GM23248 (cell line): ENCODE measurements at regions not wholly inside any gene's neighbourhood (a gene's known extent, or its start where the extent isn't known, plus 50 kb on each side); places are given as distances from the start of the nearest gene placed in this dataset.

Source experiments
- EZH2 ChIP-seq: fragments of 200-600 bp; sonication (generic); IDR thresholded peaks from 2 replicates; pipeline ENCODE4 v1.6.1; 2018; ENCODE audit warnings: antibody characterized with exemption, mild to moderate bottlenecking; ENCODE audit not compliant: insufficient read depth, poor library complexity, severe bottlenecking
- EZH2phosphoT487 ChIP-seq: fragments of 200-600 bp; sonication (generic); IDR thresholded peaks from 2 replicates; pipeline ENCODE4 v1.6.1; 2018; ENCODE audit warnings: antibody characterized with exemption, moderate library complexity, mild to moderate bottlenecking, low read depth; ENCODE audit not compliant: insufficient read depth

- TF ChIP-seq EZH2phosphoT487 (no peak), EZH2 (no peak)
These were observed 128.4 kb downstream of the FHDC1 start for GRCh38 chr4:153064571-153064970.
